Breast epithelium (tissue), 4 donors: ENCODE measurements at regions not wholly inside any gene's neighbourhood (a gene's known extent, or its start where the extent isn't known, plus 50 kb on each side); places are given as distances from the start of the nearest gene placed in this dataset.

Source experiments
- DNase-seq, 2 donors: peaks; one replicate each; pipeline ENCODE4 v3.0.0-alpha.2; 2019; ENCODE audit warnings: low spot score in 2 of 2
- H3K27ac ChIP-seq, 2 donors: fragments of 200-600 bp; sonication (generic) in 1 of 2; one replicate each; pipeline ENCODE4 v1.5.1; 2016 to 2019; ENCODE audit warnings: mild to moderate bottlenecking in 1 of 2
- H3K27me3 ChIP-seq, 2 donors: fragments of 200-600 bp; sonication (generic) in 1 of 2; one replicate each; pipeline versions ENCODE4 v1.5.1 to v1.6.0; 2017 to 2019; ENCODE audit warnings: control low read depth in 1 of 2, mild to moderate bottlenecking in 1 of 2
- H3K36me3 ChIP-seq: fragments of 200-600 bp; one replicate; pipeline ENCODE4 v1.5.1; 2019
- H3K4me1 ChIP-seq, 2 donors: fragments of 200-600 bp; sonication (generic); one replicate each; pipeline ENCODE4 v1.5.1; 2016 to 2019; ENCODE audit warnings: control low read depth in 1 of 2
- H3K4me3 ChIP-seq, 3 donors: fragments of 200-600 bp; sonication (generic); 1 replicate in 2 of 3; 2 replicates in 1 of 3; pipeline ENCODE4 v1.5.1; 2016 to 2019; ENCODE audit warnings: mild to moderate bottlenecking in 3 of 3, moderate library complexity in 2 of 3
- H3K9me3 ChIP-seq, 2 donors: fragments of 200-600 bp; sonication (generic) in 1 of 2; one replicate each; pipeline ENCODE4 v1.5.1; 2016 to 2019; ENCODE audit warnings: control low read depth in 1 of 2
- POLR2A ChIP-seq: fragments of 450-650 bp; IDR thresholded peaks from one replicate; pipeline ENCODE4 v1.6.1; 2016; ENCODE audit warnings: antibody characterized with exemption, mild to moderate bottlenecking, moderate library complexity
- POLR2AphosphoS5 ChIP-seq, 3 donors: sonication (generic); formaldehyde crosslinking; IDR thresholded peaks; one replicate each; pipeline ENCODE4 v1.6.1; 2017; ENCODE audit warnings: antibody characterized with exemption in 3 of 3
- intact Hi-C: fragments of 100-400 bp; cut with DNase I; formaldehyde crosslinking; loops from one replicate; pipeline ENCODE4 v1.15.1; 2023; ENCODE audit warnings: low total_unique reads
- TF ChIP-seq, protein P1 (sequence below), 3 donors: fragments of 450-650 bp; IDR thresholded peaks; one replicate each; pipeline ENCODE4 v1.5.1; 2016 to 2017; ENCODE audit warnings: antibody characterized with exemption in 3 of 3, mild to moderate bottlenecking in 3 of 3, moderate library complexity in 3 of 3

DNA sequence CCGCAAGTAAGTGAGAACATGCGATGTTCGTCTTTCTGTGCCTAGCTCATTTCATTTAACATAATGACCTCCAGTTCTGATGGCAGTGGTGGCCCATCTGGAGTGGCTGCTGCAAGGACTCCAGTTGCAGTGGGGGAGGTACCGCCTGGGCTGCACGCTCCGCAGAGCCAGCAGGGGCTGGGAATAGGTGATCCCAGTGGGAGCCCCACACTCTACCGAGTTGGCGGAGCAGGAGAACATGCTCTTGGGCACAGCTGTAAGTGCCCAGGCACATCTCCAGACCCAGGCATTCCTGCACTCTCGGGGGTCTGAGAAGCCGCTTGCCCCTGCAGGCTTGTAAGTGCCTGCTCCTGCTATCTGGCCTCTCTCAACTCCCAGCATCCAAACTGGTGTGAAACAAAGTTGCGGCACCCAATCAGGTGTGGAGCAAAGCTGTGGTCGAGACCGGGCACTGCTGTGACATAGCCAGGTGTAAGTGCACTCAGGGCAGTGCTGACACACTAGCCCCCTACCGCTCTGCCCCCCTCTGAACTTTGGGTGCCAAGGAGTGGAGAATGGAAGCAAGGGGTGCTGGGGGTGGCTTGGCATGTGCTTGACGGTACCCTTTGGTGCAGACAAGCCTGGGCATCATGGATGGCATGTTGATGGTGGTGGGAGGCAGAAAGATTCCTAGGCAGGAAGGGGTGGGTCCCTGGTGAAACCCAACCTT, 130.2 kb downstream of the HTR1B start:
- H3K4me1 ChIP-seq: no peaks in the 10 kb centered on the region
- TF ChIP-seq, protein P1, sequence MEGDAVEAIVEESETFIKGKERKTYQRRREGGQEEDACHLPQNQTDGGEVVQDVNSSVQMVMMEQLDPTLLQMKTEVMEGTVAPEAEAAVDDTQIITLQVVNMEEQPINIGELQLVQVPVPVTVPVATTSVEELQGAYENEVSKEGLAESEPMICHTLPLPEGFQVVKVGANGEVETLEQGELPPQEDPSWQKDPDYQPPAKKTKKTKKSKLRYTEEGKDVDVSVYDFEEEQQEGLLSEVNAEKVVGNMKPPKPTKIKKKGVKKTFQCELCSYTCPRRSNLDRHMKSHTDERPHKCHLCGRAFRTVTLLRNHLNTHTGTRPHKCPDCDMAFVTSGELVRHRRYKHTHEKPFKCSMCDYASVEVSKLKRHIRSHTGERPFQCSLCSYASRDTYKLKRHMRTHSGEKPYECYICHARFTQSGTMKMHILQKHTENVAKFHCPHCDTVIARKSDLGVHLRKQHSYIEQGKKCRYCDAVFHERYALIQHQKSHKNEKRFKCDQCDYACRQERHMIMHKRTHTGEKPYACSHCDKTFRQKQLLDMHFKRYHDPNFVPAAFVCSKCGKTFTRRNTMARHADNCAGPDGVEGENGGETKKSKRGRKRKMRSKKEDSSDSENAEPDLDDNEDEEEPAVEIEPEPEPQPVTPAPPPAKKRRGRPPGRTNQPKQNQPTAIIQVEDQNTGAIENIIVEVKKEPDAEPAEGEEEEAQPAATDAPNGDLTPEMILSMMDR (IDR thresholded peaks at IDR 0.05): no peak
- TF ChIP-seq POLR2A (no peak), POLR2AphosphoS5 (IDR thresholded peaks at IDR 0.05) (no peak)
- H3K4me3 ChIP-seq: no peak overlapping the region
- H3K36me3 ChIP-seq: peaks cover 5% of the 10 kb centered on the region
- no peak for DNase-seq
- peaks cover 19 to 28% of the 10 kb centered on the region in 2 donors for H3K9me3 ChIP-seq
- H3K27me3 ChIP-seq: no peaks in the 10 kb centered on the region
- intact Hi-C loops: no loop called here
- no peak overlapping the region for H3K27ac ChIP-seq

DNA sequence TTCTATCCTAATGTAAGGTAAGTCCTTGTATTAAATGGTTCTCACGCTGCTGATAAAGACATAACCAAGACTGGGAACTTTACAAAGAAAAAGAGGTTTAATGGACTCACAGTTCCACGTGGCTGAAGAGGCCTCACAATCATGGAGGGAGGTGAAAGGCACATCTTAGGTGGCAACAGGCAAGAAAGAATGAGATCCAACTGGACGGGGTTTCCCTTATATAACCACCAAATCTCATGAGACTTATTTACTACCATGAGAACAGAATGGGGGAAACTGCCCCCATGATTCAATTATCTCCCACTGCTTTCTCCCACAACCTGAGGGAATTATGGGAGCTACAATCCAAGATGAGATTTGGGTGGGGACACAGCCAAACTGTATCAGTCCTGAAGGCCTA, 136.6 kb downstream of the HTR1B start:
- Histone ChIP-seq H3K4me1 (no peaks in the 10 kb centered on the region), H3K27ac (no peak overlapping the region), H3K4me3 (no peak overlapping the region), H3K9me3 (peaks cover 0 to 1% of the 10 kb centered on the region in 2 donors), H3K27me3 (no peaks in the 10 kb centered on the region), H3K36me3 (peaks cover 5% of the 10 kb centered on the region)
- no peak for DNase-seq
- no peak for TF ChIP-seq POLR2AphosphoS5 (IDR thresholded peaks at IDR 0.05)
- TF ChIP-seq, protein P1 (IDR thresholded peaks at IDR 0.05): no peak
- TF ChIP-seq POLR2A: no peak
- intact Hi-C loops: no loop called here

DNA sequence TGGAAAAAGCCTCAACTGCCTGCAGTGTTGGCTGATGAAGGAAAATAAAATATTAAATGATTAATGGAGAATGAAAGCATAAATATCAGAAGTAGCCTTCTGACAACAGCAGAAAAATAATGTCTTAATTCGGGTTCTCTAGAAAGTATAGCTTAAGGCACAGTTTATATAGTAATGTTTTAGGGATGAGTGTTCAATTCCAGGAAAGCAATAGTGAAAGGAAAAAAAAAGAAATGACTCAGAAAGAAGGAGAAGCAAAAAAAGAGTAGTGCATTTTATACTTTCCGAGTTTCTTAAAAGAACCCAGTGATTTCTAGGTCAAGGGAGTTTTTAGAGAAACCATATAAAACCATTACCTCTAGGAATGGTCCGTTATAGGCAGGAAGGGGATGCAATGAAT, 137.3 kb downstream of the HTR1B start:
- Histone ChIP-seq H3K27ac (no peak overlapping the region), H3K9me3 (no peaks in the 10 kb centered on the region), H3K27me3 (no peaks in the 10 kb centered on the region), H3K36me3 (peaks cover 5% of the 10 kb centered on the region), H3K4me3 (no peak overlapping the region), H3K4me1 (no peaks in the 10 kb centered on the region)
- intact Hi-C loops: no loop called here
- no peak for DNase-seq
- TF ChIP-seq POLR2A: no peak

DNA sequence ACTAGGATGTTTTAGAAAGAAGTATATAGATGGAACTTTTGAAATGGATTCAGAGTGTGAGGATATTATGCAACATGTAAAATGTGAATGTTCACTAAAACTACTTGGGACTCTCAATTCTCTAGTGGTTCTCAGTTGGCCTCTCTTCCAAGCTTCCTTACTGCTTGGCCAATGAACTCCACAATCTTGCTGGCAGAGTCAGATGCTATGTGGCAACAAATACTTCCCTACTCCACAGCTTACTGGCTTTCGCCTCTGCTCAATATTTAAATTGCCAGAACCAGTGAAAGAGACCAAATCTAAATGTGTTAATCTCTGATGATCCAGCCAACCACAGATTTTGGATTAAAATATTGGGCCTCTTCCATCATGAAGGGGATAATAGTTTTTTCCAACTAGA, 138.4 kb downstream of the HTR1B start:
- no peak for DNase-seq
- Histone ChIP-seq H3K9me3 (no peaks in the 10 kb centered on the region), H3K36me3 (peaks cover 5% of the 10 kb centered on the region), H3K4me1 (no peaks in the 10 kb centered on the region), H3K27me3 (no peaks in the 10 kb centered on the region), H3K4me3 (no peak overlapping the region), H3K27ac (no peak overlapping the region)
- intact Hi-C loops: no loop called here
- TF ChIP-seq POLR2A (no peak), POLR2AphosphoS5 (IDR thresholded peaks at IDR 0.05) (no peak)
- TF ChIP-seq, protein P1 (IDR thresholded peaks at IDR 0.05): no peak

DNA sequence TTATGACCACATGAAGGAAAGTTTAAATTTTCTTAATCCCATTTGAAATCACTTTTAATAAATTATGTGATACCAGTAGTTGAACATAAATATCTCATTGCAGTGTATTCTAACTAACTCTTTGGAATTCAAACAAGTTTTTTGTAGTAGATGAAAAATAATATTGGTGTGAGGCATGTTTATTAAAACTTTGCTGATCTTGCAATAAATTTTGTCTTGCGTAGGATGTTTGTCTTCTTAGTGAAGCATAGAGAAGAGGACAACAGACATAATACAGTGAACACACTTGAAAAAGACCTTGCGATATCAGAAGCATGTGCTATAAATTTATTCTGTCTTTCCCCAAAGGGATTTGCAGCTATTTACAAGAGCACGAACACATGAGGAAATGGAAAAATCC, 140.7 kb downstream of the HTR1B start:
- Histone ChIP-seq H3K4me3 (no peak overlapping the region), H3K4me1 (no peaks in the 10 kb centered on the region), H3K9me3 (no peaks in the 10 kb centered on the region), H3K27me3 (no peaks in the 10 kb centered on the region), H3K27ac (no peak overlapping the region), H3K36me3 (no peaks in the 10 kb centered on the region)
- DNase-seq: no peak
- TF ChIP-seq POLR2A: no peak
- TF ChIP-seq, protein P1 (IDR thresholded peaks at IDR 0.05): no peak
- no peak for TF ChIP-seq POLR2AphosphoS5 (IDR thresholded peaks at IDR 0.05)
- intact Hi-C loops: no loop called here
